Psoas muscle (tissue), 7 donors: ENCODE measurements at regions not wholly inside any gene's neighbourhood (a gene's known extent, or its start where the extent isn't known, plus 50 kb on each side); places are given as distances from the start of the nearest gene placed in this dataset.

Source experiments
- ATAC-seq, 4 donors: fragments of 200-7000 bp; cut with Tn5 transposase; one replicate each; pipeline ENCODE4 v1.9.1; 2020; ENCODE audit warnings: moderate library complexity in 3 of 4, mild to moderate bottlenecking in 2 of 4
- DNase-seq, 2 donors: peaks; one replicate each; pipeline ENCODE4 v3.0.0-alpha.2; 2020
- H3K27ac ChIP-seq: fragments of 200-600 bp; one replicate; pipeline ENCODE4 v1.8.0; 2022
- H3K27me3 ChIP-seq, 3 donors: fragments of 200-600 bp in 1 of 3; one replicate each; pipeline versions ENCODE4 v1.6.1 to v1.8.0; 2013 to 2022; ENCODE audit warnings: low read length in 2 of 3, mild to moderate bottlenecking in 2 of 3, moderate library complexity in 1 of 3; ENCODE audit not compliant: insufficient read depth in 3 of 3
- H3K36me3 ChIP-seq, 2 donors: fragments of 200-600 bp in 1 of 2; one replicate each; pipeline versions ENCODE4 v1.6.1 to v1.8.0; 2013 to 2022; ENCODE audit warnings: low read depth in 1 of 2, mild to moderate bottlenecking in 1 of 2, moderate library complexity in 1 of 2; ENCODE audit not compliant: insufficient read depth in 1 of 2
- H3K4me1 ChIP-seq: fragments of 200-600 bp; one replicate; pipeline ENCODE4 v1.8.0; 2022
- H3K4me3 ChIP-seq: fragments of 200-600 bp; one replicate; pipeline ENCODE4 v1.8.0; 2022; ENCODE audit warnings: mild to moderate bottlenecking
- H3K9me3 ChIP-seq: fragments of 200-600 bp; one replicate; pipeline ENCODE4 v1.8.0; 2022
- WGBS, 3 donors: extraction: QIAGEN DNeasy Blood & Tissue Kit; methylation state at CpG; one replicate each; pipeline versions ENCODE4 v1.1.6 to v1.1.7; 2013; 5-methylcytosine and 5-hydroxymethylcytosine counted together
- intact Hi-C, 2 donors: fragments of 100-400 bp; cut with DNase I; formaldehyde crosslinking; loops; one replicate each; pipeline versions ENCODE4 v1.11.0 to v1.14.2; 2022
- TF ChIP-seq, protein P1 (sequence below): fragments of 200-600 bp; IDR thresholded peaks from one replicate; pipeline ENCODE4 v1.8.0; 2022; ENCODE audit warnings: antibody characterized with exemption
- donor health status: healthy with polysubstance abuse.
- donor health status: DM: no; HTN: no; CAD: no; lungs with moderate emphysema.
- donor health status: Bipolar disorder and iron deficiency.
- donor health status: healthy.
- donor health status: DM: yes; HTN: yes; CAD: no.
- donor health status: DM: no; HTN: no; CAD: no.
- donor health status: DM: yes; HTN: yes; CAD: no.

DNA sequence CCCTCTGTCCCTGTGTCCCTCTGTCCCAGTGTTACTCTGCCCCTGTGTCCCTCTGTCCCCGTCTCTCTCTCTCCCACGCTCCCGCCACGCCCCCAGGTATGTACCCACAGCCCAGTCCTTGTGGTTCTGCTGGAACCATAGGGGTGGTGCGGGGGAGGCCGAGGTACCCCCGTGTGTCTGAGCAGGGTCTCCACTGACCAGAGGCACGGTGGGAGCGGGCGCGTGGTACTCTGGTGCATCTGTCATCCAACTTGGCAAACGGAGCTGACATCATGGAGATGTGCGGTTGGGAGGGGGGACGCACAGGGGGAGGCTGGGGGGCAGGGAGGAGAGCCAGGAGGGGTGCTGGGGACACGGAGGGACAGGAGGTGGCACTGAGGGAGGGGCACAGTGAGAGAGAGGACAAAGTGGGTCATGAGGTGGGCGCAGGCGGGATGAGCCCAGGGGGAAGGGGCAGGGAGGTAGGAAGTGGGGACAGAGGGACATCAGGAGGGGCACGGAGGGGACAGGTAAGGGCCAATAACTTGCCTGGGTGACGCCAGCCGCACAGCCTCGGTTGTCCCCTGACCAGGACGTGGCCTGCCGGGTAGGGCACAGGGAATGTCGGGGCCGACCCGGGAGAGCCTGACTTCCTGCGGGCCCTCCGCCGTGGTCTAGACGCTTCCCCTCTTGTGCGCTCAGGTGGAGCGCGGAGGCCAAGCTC is 163.6 kb upstream of the PDE10A start:
- Histone ChIP-seq H3K27me3 (peaks cover 0 to 2% (median 0%) of the 10 kb centered on the region in 3 donors), H3K4me3 (no peak overlapping the region), H3K4me1 (no peaks in the 10 kb centered on the region), H3K27ac (no peak overlapping the region), H3K9me3 (no peaks in the 10 kb centered on the region), H3K36me3 (no peaks in the 10 kb centered on the region)
- TF ChIP-seq, protein P1, sequence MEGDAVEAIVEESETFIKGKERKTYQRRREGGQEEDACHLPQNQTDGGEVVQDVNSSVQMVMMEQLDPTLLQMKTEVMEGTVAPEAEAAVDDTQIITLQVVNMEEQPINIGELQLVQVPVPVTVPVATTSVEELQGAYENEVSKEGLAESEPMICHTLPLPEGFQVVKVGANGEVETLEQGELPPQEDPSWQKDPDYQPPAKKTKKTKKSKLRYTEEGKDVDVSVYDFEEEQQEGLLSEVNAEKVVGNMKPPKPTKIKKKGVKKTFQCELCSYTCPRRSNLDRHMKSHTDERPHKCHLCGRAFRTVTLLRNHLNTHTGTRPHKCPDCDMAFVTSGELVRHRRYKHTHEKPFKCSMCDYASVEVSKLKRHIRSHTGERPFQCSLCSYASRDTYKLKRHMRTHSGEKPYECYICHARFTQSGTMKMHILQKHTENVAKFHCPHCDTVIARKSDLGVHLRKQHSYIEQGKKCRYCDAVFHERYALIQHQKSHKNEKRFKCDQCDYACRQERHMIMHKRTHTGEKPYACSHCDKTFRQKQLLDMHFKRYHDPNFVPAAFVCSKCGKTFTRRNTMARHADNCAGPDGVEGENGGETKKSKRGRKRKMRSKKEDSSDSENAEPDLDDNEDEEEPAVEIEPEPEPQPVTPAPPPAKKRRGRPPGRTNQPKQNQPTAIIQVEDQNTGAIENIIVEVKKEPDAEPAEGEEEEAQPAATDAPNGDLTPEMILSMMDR: no peak
- DNase-seq (no peak), ATAC-seq (no peak)
- intact Hi-C loops: no loop called here
- 94 to 95% (median 95%) methylated on average over 28 to 33 of the region's 33 CpGs for WGBS, 3 donors

DNA sequence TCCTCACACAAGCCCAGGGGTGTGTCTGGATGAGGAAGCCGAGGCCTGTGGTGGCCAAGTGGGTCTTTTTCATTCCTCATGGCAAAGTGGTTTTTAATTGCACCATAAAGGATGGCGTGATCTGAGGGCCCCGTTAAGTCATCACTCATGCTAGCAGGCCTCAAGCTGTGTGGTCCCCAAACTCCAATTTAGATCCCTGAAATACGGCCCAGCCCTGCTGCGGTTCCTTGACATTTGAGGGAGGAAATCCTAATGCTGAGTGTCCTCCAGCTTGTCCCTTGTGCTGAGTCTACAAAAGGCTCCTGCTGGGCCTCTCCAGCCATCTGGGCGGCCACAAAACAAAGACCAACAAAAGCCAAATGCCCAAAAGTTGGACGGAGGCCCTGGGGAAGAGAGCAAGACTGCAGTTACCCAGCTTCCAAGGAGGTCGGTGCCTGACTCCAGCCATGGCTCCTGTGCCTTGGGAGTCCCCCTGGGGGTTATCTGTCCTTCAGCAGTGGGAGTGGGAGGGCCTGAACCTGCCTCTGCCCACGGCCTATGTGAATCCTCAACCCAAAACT is 162.3 kb upstream of the PDE10A start:
- peaks cover 0 to 7% (median 2%) of the 10 kb centered on the region in 3 donors for H3K27me3 ChIP-seq
- H3K4me1 ChIP-seq: no peaks in the 10 kb centered on the region
- DNase-seq (no peak), ATAC-seq (no peak)
- no peaks in the 10 kb centered on the region for H3K9me3 ChIP-seq
- no peak overlapping the region for H3K27ac ChIP-seq
- intact Hi-C loops: no loop called here
- H3K36me3 ChIP-seq: no peaks in the 10 kb centered on the region
- H3K4me3 ChIP-seq: no peak overlapping the region
- WGBS, 3 donors: 54 to 62% (median 59%) methylated on average over 9 of the region's 9 CpGs
- TF ChIP-seq, protein P1: no peak

DNA sequence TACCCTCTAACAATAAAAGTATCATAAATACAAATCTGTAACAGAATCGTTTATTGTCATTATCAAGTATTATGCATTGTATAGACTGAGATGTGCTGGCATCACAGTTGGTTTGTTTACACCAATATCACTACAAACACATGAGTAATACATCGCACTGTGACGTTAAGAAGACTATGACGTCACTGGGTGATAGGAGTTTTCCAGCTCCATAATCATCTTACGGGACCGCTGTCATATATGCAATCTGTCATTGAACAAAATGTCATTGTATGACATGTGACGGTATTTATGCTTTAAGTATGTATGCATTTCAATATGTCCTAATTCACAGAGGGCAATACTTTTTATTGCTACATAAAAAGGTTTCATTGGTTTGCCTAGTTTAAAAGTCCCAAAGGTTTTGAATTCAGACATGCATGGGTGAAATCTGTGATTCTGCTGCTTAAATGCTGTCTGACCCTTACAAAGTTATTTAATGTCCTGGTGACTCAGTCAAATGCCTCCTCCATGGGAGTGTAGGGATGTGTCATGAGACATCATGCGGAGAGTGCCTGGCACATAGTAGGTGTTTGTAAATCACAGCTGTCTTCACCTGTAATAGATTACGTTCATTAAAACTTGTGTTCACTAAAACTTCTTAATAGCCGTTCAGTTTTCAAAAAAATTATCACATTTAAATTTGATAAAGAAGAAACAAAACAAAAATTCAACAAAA is 160.7 kb upstream of the PDE10A start:
- Histone ChIP-seq H3K9me3 (no peaks in the 10 kb centered on the region), H3K4me1 (no peaks in the 10 kb centered on the region), H3K36me3 (no peaks in the 10 kb centered on the region), H3K4me3 (no peak overlapping the region), H3K27me3 (peaks cover 0 to 14% (median 9%) of the 10 kb centered on the region in 3 donors), H3K27ac (no peak overlapping the region)
- no peak for ATAC-seq
- intact Hi-C loops: no loop called here
- DNase-seq: no peak
- WGBS, 3 donors: 93 to 95% (median 95%) methylated on average over 10 of the region's 10 CpGs
- TF ChIP-seq, protein P1: no peak

DNA sequence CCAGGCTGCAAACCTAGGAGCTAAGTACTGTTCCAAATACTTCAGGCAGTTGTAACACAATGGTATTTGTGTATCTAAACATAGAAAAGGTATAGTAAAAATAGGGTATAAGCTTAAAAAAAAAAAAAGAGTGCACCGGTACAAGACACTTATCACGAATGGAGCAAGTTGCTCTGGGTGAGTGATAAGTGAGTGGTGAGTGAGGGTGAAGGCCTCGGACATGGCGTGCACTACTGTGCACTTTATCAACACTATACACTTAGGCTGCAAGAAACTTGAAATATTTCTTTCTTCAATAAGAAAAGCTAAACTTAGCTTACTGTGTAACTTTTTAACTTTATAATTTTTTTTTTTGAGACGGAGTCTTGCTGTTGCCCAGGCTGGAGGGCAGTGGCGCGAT is 159.5 kb upstream of the PDE10A start:
- Histone ChIP-seq H3K9me3 (no peaks in the 10 kb centered on the region), H3K36me3 (no peaks in the 10 kb centered on the region), H3K4me3 (no peak overlapping the region), H3K4me1 (no peaks in the 10 kb centered on the region), H3K27me3 (peaks cover 0 to 14% (median 9%) of the 10 kb centered on the region in 3 donors), H3K27ac (no peak overlapping the region)
- ATAC-seq (no peak), DNase-seq (no peak)
- TF ChIP-seq, protein P1: no peak
- intact Hi-C loops: no loop called here
- 96 to 98% (median 96%) methylated on average over 7 of the region's 7 CpGs for WGBS, 3 donors
